K562 (cell line): ENCODE measurements at regions not wholly inside any gene's neighbourhood (a gene's known extent, or its start where the extent isn't known, plus 50 kb on each side); places are given as distances from the start of the nearest gene placed in this dataset.

Experiments
- ATAC-seq: fragments of 200-7000 bp; cut with Tn5 transposase; 3 replicates; pipeline ENCODE4 v1.9.1; 2020; ENCODE audit warnings: moderate library complexity
- BruUV-seq: library from RNA; stranded (reverse); fragments of 400-500 nt; replicated peaks from 2 replicates; lab custom pipeline; 2021; lab: Mats Ljungman, UMichigan
- CTCF ChIA-PET: fragments of 300-600 bp; formaldehyde crosslinking; extraction: SDS; loops from one replicate; lab custom pipeline; 2021; ENCODE audit warnings: low intra/inter-chr PET ratio; lab: Yijun Ruan, JAX
- POLR2A ChIA-PET: fragments of 300-600, 350-650 bp; sonication (Branson Sonifier 250); formaldehyde crosslinking; extraction: SDS; loops from one replicate; lab custom pipeline; 2021; ENCODE audit warnings: antibody characterized with exemption, inconsistent platforms; lab: Yijun Ruan, JAX
- DNase-seq, 4 experiments: peaks; one replicate each; pipeline versions ENCODE4 v3.0.0 to v3.0.0-alpha.2; 2011 to 2018; ENCODE audit warnings: low spot score in 3 of 4, mixed read lengths in 3 of 4; ENCODE audit errors: extremely low read depth in 1 of 4
- FAIRE-seq: peaks from 2 replicates; lab custom pipeline; 2011; peaks lifted over from hg19 to GRCh38; lab: Jason Lieb, UNC
- H2AFZ ChIP-seq: 2 replicates; pipeline ENCODE4 v1.6.0; 2011; ENCODE audit warnings: low read depth, low read length, control low read depth, inconsistent platforms
- H3K27ac ChIP-seq: fragments of 200-600 bp; 3 replicates; pipeline ENCODE4 v1.8.0; 2011; ENCODE audit warnings: low read depth, mild to moderate bottlenecking, control low read depth, inconsistent platforms, low read length, moderate library complexity, mixed read lengths; ENCODE audit errors: extremely low read depth
- H3K27me3 ChIP-seq, 2 experiments: fragments of 300-600 bp in 1 of 2; 2 replicates in 1 of 2; 3 replicates in 1 of 2; pipeline versions ENCODE4 v1.6.0 to v1.8.0; 2011; ENCODE audit warnings: inconsistent platforms in 2 of 2, low read length in 2 of 2, mild to moderate bottlenecking in 1 of 2, mixed read lengths in 1 of 2, moderate library complexity in 1 of 2; ENCODE audit not compliant: control insufficient read depth in 2 of 2, insufficient read depth in 2 of 2
- H3K36me3 ChIP-seq: fragments of 300-600 bp; 3 replicates; pipeline ENCODE4 v1.8.0; 2011; ENCODE audit warnings: mild to moderate bottlenecking, low read length, inconsistent platforms; ENCODE audit not compliant: control insufficient read depth, insufficient read depth
- H3K4me1 ChIP-seq, 2 experiments: fragments of 200-600 bp in 1 of 2; replicated peaks in 1 of 2; 2 replicates in 1 of 2; 3 replicates in 1 of 2; pipeline versions ENCODE4 v1.5.1 to v1.8.0; 2011; ENCODE audit warnings: inconsistent platforms in 2 of 2, low read length in 2 of 2, mild to moderate bottlenecking in 1 of 2, mixed read lengths in 1 of 2, moderate library complexity in 1 of 2; ENCODE audit not compliant: control insufficient read depth in 2 of 2, insufficient read depth in 2 of 2
- H3K4me2 ChIP-seq: 2 replicates; pipeline ENCODE4 v1.6.1; 2011; ENCODE audit warnings: low read length, control low read depth, inconsistent platforms, mixed read lengths; ENCODE audit not compliant: insufficient read depth
- H3K4me3 ChIP-seq: fragments of 200-600 bp; sonication (generic), shearing (Covaris generic); 2 replicates; pipeline ENCODE4 v1.5.1; 2016; ENCODE audit warnings: control low read depth, inconsistent platforms
- H3K79me2 ChIP-seq: fragments of 200-600 bp; 3 replicates; pipeline ENCODE4 v1.8.0; 2011; ENCODE audit warnings: low read length, inconsistent platforms; ENCODE audit not compliant: control insufficient read depth, insufficient read depth
- H3K9ac ChIP-seq, 2 experiments: 2 replicates each; pipeline versions ENCODE4 v1.6.0 to v1.6.1; 2011; ENCODE audit warnings: low read depth in 2 of 2, low read length in 2 of 2, control low read depth in 1 of 2, inconsistent platforms in 1 of 2, mild to moderate bottlenecking in 1 of 2, mixed read lengths in 1 of 2; ENCODE audit not compliant: insufficient read depth in 1 of 2
- H3K9me1 ChIP-seq: one replicate; pipeline ENCODE4 v1.6.0; 2011; ENCODE audit warnings: inconsistent platforms, mild to moderate bottlenecking, low read length, moderate library complexity; ENCODE audit not compliant: control insufficient read depth, insufficient read depth
- H3K9me3 ChIP-seq: replicated peaks from 2 replicates; pipeline ENCODE4 v1.5.1; 2011; ENCODE audit warnings: low read depth, low read length, inconsistent platforms; ENCODE audit not compliant: control insufficient read depth, insufficient read depth
- H4K20me1 ChIP-seq: replicated peaks from 2 replicates; pipeline ENCODE4 v1.6.1; 2011; ENCODE audit warnings: low read length, inconsistent platforms, mixed read lengths; ENCODE audit not compliant: control insufficient read depth, insufficient read depth
- CTCFL ChIP-seq: IDR thresholded peaks from 2 replicates; pipeline ENCODE4 v1.6.1; 2011; ENCODE audit warnings: borderline replicate concordance, low read depth, mild to moderate bottlenecking, moderate library complexity, low read length; ENCODE audit not compliant: insufficient read depth, poor library complexity, severe bottlenecking
- FOXJ3 ChIP-seq: sonication (generic); formaldehyde crosslinking; IDR thresholded peaks from 2 replicates; pipeline ENCODE4 v1.4.0; 2020; ENCODE audit warnings: mild to moderate bottlenecking, missing genetic modification reagents
- MTA3 ChIP-seq: fragments of 450-650 bp; formaldehyde crosslinking; IDR thresholded peaks from 2 replicates; pipeline ENCODE4 v1.6.1; 2017; ENCODE audit warnings: mild to moderate bottlenecking, borderline replicate concordance
- NBN ChIP-seq: fragments of 450-650 bp; IDR thresholded peaks from 2 replicates; pipeline ENCODE4 v1.6.1; 2016; ENCODE audit warnings: low read depth, mild to moderate bottlenecking
- U2AF2 ChIP-seq: fragments of 200-400 bp; formaldehyde crosslinking; optimal IDR thresholded peaks from 2 replicates; pipeline ENCODE3; 2017; ENCODE audit warnings: low read depth, mild to moderate bottlenecking, low read length
- ZNF589 ChIP-seq: fragments of 200-800 bp; sonication (Bioruptor generic); IDR thresholded peaks from 2 replicates; pipeline ENCODE4 v1.6.1; 2016; ENCODE audit warnings: low read depth, missing genetic modification characterization, missing compliant biosample characterization
- ZNF695 ChIP-seq: fragments of 450-650 bp; formaldehyde crosslinking; IDR thresholded peaks from 2 replicates; pipeline ENCODE4 v1.4.0; 2020; ENCODE audit warnings: mild to moderate bottlenecking, moderate library complexity
- WGBS: fragments of 100-300 bp; shearing (Covaris generic); methylation state at CpG from one replicate; pipeline ENCODE4 v1.1.6; 2016; ENCODE audit warnings: low coverage, mixed read lengths; ENCODE audit not compliant: insufficient coverage; ENCODE audit errors: missing lambda C conversion rate; 5-methylcytosine and 5-hydroxymethylcytosine counted together
- in situ Hi-C: fragments of 300-500 bp; cut with MboI; formaldehyde crosslinking; loops from 4 replicates; pipeline ENCODE4 v1.15.0; 2018; ENCODE audit warnings: inconsistent platforms, mixed read lengths
- intact Hi-C: fragments of 100-400 bp; cut with micrococcal nuclease; formaldehyde crosslinking; loops from 2 replicates; pipeline ENCODE4 v1.14.2; 2022

GRCh38 chr5:100175346-100175745, 359.8 kb upstream of the FAM174A start:
- TF ChIP-seq ZNF589 (CRISPR knock-in tag): no peak
- no peak for TF ChIP-seq FOXJ3 (CRISPR knock-in tag)
- no peak for TF ChIP-seq NBN
- no peak for TF ChIP-seq U2AF2
- TF ChIP-seq MTA3: no peak
- TF ChIP-seq ZNF695 (CRISPR knock-in tag): no peak
- no peak for TF ChIP-seq CTCFL
- no peak for FAIRE-seq
- Histone ChIP-seq H3K9me3 (no peaks in the 10 kb centered on the region), H4K20me1 (no peaks in the 10 kb centered on the region), H3K9me1 (no peaks in the 10 kb centered on the region), H3K4me2 (no peak overlapping the region), H3K9ac (no peak overlapping the region), H3K4me3 (no peak overlapping the region), H3K4me1 (no peaks in the 10 kb centered on the region), H3K27ac (no peak overlapping the region), H2AFZ (no peak overlapping the region), H3K27me3 (no peaks in the 10 kb centered on the region), H3K36me3 (no peaks in the 10 kb centered on the region), H3K79me2 (no peaks in the 10 kb centered on the region)
- intact Hi-C loops: no loop called here
- in situ Hi-C loops: no loop called here
- no peak for DNase-seq
- no peak for ATAC-seq
- BruUV-seq: no TSS peak
- CTCF ChIA-PET: no interaction called here
- POLR2A ChIA-PET: no interaction called here
- 0% methylated on average over 1 of the region's 1 CpG for WGBS
